A549 (cell line): ENCODE measurements at regions not wholly inside any gene's neighbourhood (a gene's known extent, or its start where the extent isn't known, plus 50 kb on each side); places are given as distances from the start of the nearest gene placed in this dataset.

Source experiments
- ATAC-seq, 2 experiments: fragments of 200-7000 bp in 1 of 2; fragments of >200 bp in 1 of 2; cut with Nextera tagmentation in 1 of 2; cut with Tn5 transposase in 1 of 2; 3 replicates each; pipeline versions ENCODE4 v1.8.0 to v1.9.1; 2018 to 2020; ENCODE audit warnings: mild to moderate bottlenecking in 1 of 2, moderate library complexity in 1 of 2
- CTCF ChIA-PET: fragments of 300-600 bp; sonication (Branson Sonifier 250); formaldehyde crosslinking; extraction: SDS; loops from one replicate; lab custom pipeline; 2021; ENCODE audit warnings: antibody characterized with exemption, inconsistent platforms; lab: Yijun Ruan, JAX
- POLR2A ChIA-PET: fragments of 350-600 bp; formaldehyde crosslinking; extraction: SDS; loops from one replicate; lab custom pipeline; 2021; ENCODE audit warnings: antibody characterized with exemption, inconsistent platforms; lab: Yijun Ruan, JAX
- DNase-seq, 2 experiments: peaks; one replicate each; pipeline versions ENCODE4 v3.0.0 to v3.0.0-alpha.2; 2011 to 2016; ENCODE audit warnings: low read depth in 1 of 2, low spot score in 1 of 2
- FAIRE-seq: peaks from 2 replicates; lab custom pipeline; 2011; peaks lifted over from hg19 to GRCh38; lab: Jason Lieb, UNC
- H3K27ac ChIP-seq, 2 experiments: fragments of >200 bp; sonication (Bioruptor Twin); formaldehyde crosslinking; 3 replicates each; pipeline ENCODE4 v1.5.1; 2016 to 2017
- H3K4me1 ChIP-seq: fragments of >200 bp; sonication (Bioruptor Twin); formaldehyde crosslinking; 3 replicates; pipeline ENCODE4 v1.6.1; 2016
- H3K4me2 ChIP-seq: fragments of >200 bp; sonication (Bioruptor Twin); formaldehyde crosslinking; 3 replicates; pipeline ENCODE4 v1.6.1; 2016
- H3K4me3 ChIP-seq: fragments of >200 bp; sonication (Bioruptor Twin); formaldehyde crosslinking; 3 replicates; pipeline ENCODE4 v1.5.1; 2016
- H3K9me3 ChIP-seq: fragments of >200 bp; sonication (Bioruptor Twin); formaldehyde crosslinking; 3 replicates; pipeline ENCODE4 v1.6.1; 2016
- CEBPB ChIP-seq, 2 experiments: fragments of >200 bp in 1 of 2; sonication (Bioruptor Twin) in 1 of 2; formaldehyde crosslinking in 1 of 2; IDR thresholded peaks; 2 replicates each; pipeline ENCODE4 v1.6.1; 2012 to 2016
- WGBS: methylation state at CpG from one replicate; pipeline ENCODE4 v1.1.6; 2017; ENCODE audit errors: missing lambda C conversion rate; 5-methylcytosine and 5-hydroxymethylcytosine counted together
- TF ChIP-seq, protein P1 (sequence below): fragments of 250-450 bp; sonication (Bioruptor Pico); IDR thresholded peaks from 2 replicates; pipeline ENCODE4 v1.5.0; 2020; ENCODE audit warnings: low read depth, mild to moderate bottlenecking, moderate library complexity

DNA sequence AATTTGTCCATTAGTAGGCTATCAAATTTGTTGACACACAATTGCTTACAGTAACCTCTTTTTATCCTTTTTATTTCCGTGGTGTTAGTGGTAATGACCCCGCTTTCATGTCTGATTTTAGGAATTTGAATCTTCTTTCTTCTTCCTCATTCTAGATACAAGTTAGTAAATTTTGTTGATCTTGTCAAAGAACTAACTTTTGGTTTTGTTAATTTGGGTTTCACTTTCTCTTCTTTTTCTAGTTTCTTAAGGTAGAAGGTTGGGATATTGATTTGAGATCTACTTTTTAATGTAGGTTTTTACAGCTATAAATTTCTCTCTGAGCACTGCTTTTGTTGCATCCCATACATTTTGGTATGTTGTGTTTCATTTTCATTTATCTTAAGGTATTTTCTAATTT is 53.3 kb upstream of the SLC7A1 start:
- H3K4me1 ChIP-seq: no peaks in the 10 kb centered on the region
- H3K4me3 ChIP-seq: no peak overlapping the region
- no peak overlapping the region for H3K4me2 ChIP-seq
- TF ChIP-seq, protein P1, sequence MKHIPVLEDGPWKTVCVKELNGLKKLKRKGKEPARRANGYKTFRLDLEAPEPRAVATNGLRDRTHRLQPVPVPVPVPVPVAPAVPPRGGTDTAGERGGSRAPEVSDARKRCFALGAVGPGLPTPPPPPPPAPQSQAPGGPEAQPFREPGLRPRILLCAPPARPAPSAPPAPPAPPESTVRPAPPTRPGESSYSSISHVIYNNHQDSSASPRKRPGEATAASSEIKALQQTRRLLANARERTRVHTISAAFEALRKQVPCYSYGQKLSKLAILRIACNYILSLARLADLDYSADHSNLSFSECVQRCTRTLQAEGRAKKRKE: no peak
- no peak for TF ChIP-seq CEBPB (IDR thresholded peaks at IDR 0.05)
- DNase-seq: no peak
- H3K27ac ChIP-seq: no peak overlapping the region
- CTCF ChIA-PET: no interaction called here
- WGBS: 20% methylated on average over 2 of the region's 2 CpGs
- no peak for FAIRE-seq
- POLR2A ChIA-PET: no interaction called here
- ATAC-seq: no peak
- no peaks in the 10 kb centered on the region for H3K9me3 ChIP-seq
